ENCODE measurements at regions not wholly inside any gene's neighbourhood (a gene's known extent, or its start where the extent isn't known, plus 50 kb on each side); places are given as distances from the start of the nearest gene placed in this dataset.
"Not testable (repeated sequence)": the region's sequence is repeated elsewhere in the genome, so short reads cannot be mapped to it uniquely, and the experiment has no call there.

- ChIA-PET POLR2A (no interaction called here), CTCF (no interaction called here)
Observed at GRCh38 chr16:26563018-26563417, 503.7 kb upstream of the C16orf82 start.

- ChIA-PET POLR2A (no interaction called here), CTCF (no interaction called here)
Observed at GRCh38 chr16:26567356-26567755, 499.4 kb upstream of the C16orf82 start.

- CTCF ChIA-PET = no interaction called here
- POLR2A ChIA-PET = no interaction called here
Observed at GRCh38 chr16:26569793-26570192, 496.9 kb upstream of the C16orf82 start.

GRCh38 chr16:26578748-26579147 is 488.0 kb upstream of the C16orf82 start:
- ChIA-PET POLR2A (no interaction called here), CTCF (no interaction called here)

- ChIA-PET POLR2A (no interaction called here), CTCF (no interaction called here)
Observed at GRCh38 chr16:26583803-26584202, 482.9 kb upstream of the C16orf82 start.

- POLR2A ChIA-PET = no interaction called here
- CTCF ChIA-PET = no interaction called here
Observed at GRCh38 chr16:26593700-26594099, 473.0 kb upstream of the C16orf82 start.

GRCh38 chr16:26594666-26595065 is 472.1 kb upstream of the C16orf82 start:
- ChIA-PET CTCF (no interaction called here), POLR2A (no interaction called here)

GRCh38 chr16:26595199-26595598 is 471.5 kb upstream of the C16orf82 start:
- CTCF ChIA-PET = no interaction called here

GRCh38 chr16:26596033-26596432 is 470.7 kb upstream of the C16orf82 start:
- CTCF ChIA-PET, POLR2A ChIA-PET: not testable (repeated sequence)

More at GRCh38 chr16:26595199-26595598, 471.5 kb upstream of the C16orf82 start:
- POLR2A ChIA-PET = no interaction called here

GRCh38 chr16:26598061-26598460 is 468.7 kb upstream of the C16orf82 start:
- CTCF ChIA-PET = no interaction called here
- POLR2A ChIA-PET = interaction anchor here (0.7 kb wide), 1 partner anchor 16 kb away, joined by 3 read pairs; no protein-coding TSS in a partner anchor

GRCh38 chr16:26598998-26599784 is 467.5 kb upstream of the C16orf82 start:
- POLR2A ChIA-PET = no interaction called here
- CTCF ChIA-PET = no interaction called here

GRCh38 chr16:26599785-26600104 is 467.0 kb upstream of the C16orf82 start:
- ChIA-PET POLR2A (no interaction called here), CTCF (no interaction called here)

- ChIA-PET POLR2A (no interaction called here), CTCF (no interaction called here)
Observed at GRCh38 chr16:26601335-26601734, 465.4 kb upstream of the C16orf82 start.

- CTCF ChIA-PET = no interaction called here
- POLR2A ChIA-PET = no interaction called here
Observed at GRCh38 chr16:26605626-26606271, 461.0 kb upstream of the C16orf82 start.

GRCh38 chr16:26606381-26607150 is 460.2 kb upstream of the C16orf82 start:
- CTCF ChIA-PET = no interaction called here
- POLR2A ChIA-PET = no interaction called here

- ChIA-PET POLR2A (interaction anchor here (0.5 kb wide), 1 partner anchor 16 kb away, joined by 3 read pairs; no protein-coding TSS in a partner anchor), CTCF (no interaction called here)
Observed at GRCh38 chr16:26614237-26614841, 452.4 kb upstream of the C16orf82 start.

- POLR2A ChIA-PET = no interaction called here
Observed at GRCh38 chr16:26623442-26623841, 443.3 kb upstream of the C16orf82 start.

GRCh38 chr16:26627958-26628357 is 438.8 kb upstream of the C16orf82 start:
- CTCF ChIA-PET = no interaction called here

More at GRCh38 chr16:26623442-26623841, 443.3 kb upstream of the C16orf82 start:
- CTCF ChIA-PET = no interaction called here

GRCh38 chr16:26631365-26631764 is 435.4 kb upstream of the C16orf82 start:
- CTCF ChIA-PET = interaction anchor here (0.7 kb wide), 1 partner anchor 71 kb away, joined by 3 read pairs; no protein-coding TSS in a partner anchor

More at GRCh38 chr16:26627958-26628357, 438.8 kb upstream of the C16orf82 start:
- POLR2A ChIA-PET = no interaction called here

GRCh38 chr16:26642047-26642664 is 424.6 kb upstream of the C16orf82 start:
- POLR2A ChIA-PET = no interaction called here
- CTCF ChIA-PET = no interaction called here

More at GRCh38 chr16:26631365-26631764, 435.4 kb upstream of the C16orf82 start:
- POLR2A ChIA-PET = not testable (repeated sequence)
